ENCODE measurements at regions not wholly inside any gene's neighbourhood (a gene's known extent, or its start where the extent isn't known, plus 50 kb on each side); places are given as distances from the start of the nearest gene placed in this dataset.

- TF ChIP-seq EZH2 (IDR thresholded peaks at IDR 0.05; ENCODE audit: borderline replicate concordance, low read length) (no peak), CTCF (IDR thresholded peaks at IDR 0.05; ENCODE audit: low read length) (no peak)
Measured at GRCh38 chr9:4424891-4425290, 65.4 kb upstream of the SLC1A1 start.

Data from OCI-LY1 (cell line).